Heart left ventricle (tissue), 13 donors: ENCODE measurements at regions not wholly inside any gene's neighbourhood (a gene's known extent, or its start where the extent isn't known, plus 50 kb on each side); places are given as distances from the start of the nearest gene placed in this dataset.
"Not testable (repeated sequence)": the region's sequence is repeated elsewhere in the genome, so short reads cannot be mapped to it uniquely, and the experiment has no call there.

Experiments used
- CTCF ChIP-seq, 12 donors: fragments of 200-600 bp; sonication (generic) in 4 of 12; IDR thresholded peaks; one replicate each; pipeline versions ENCODE4 v1.5.0 to v1.8.0; 2018 to 2022; ENCODE audit warnings: antibody characterized with exemption in 12 of 12, mild to moderate bottlenecking in 5 of 12
- POLR2A ChIP-seq, 2 donors: fragments of 450-650 bp; IDR thresholded peaks; one replicate each; pipeline ENCODE4 v1.6.1; 2017; ENCODE audit warnings: antibody characterized with exemption in 2 of 2, mild to moderate bottlenecking in 2 of 2, moderate library complexity in 2 of 2
- donor health status: ischemic (EF 13 %, LVEDD 7.1; RV severe dilation, severe dysfunction).
- donor health status: DM: no; HTN: yes; CAD: no.
- donor health status: DM: no; HTN: no; CAD: no.
- donor health status: ischemic (EF 25% LVEDD 6.9; RV normal size, moderate dysfunction).
- donor health status: ischemic (EF 25% LVEDD 5.7; RV mildly dilated, moderate dysfunction).
- donor health status: ischemic (EF 35%, LVEDD 5.7; RV mildly dilated, moderate dysfunction).
- donor health status: nonischemic (EF 11% LVEDD 7.7; RV severe dilation, severe dysfunction).
- donor health status: DM: yes; HTN: yes; CAD: no.
- donor health status: PGD.
- donor health status: ischemic (EF 29% LVEDD 5.4; RV normal size, mild dysfunction).
- donor health status: nonischemic (EF 23%, LVEDD 6.1; RV moderate dilation, normal function).

GRCh38 chr7:73166152-73166551 is 80.3 kb upstream of the SPDYE9 start:
- not testable (repeated sequence) for TF ChIP-seq CTCF, POLR2A (IDR thresholded peaks at IDR 0.05)
